ENCODE measurements at regions not wholly inside any gene's neighbourhood (a gene's known extent, or its start where the extent isn't known, plus 50 kb on each side); places are given as distances from the start of the nearest gene placed in this dataset.

DNA sequence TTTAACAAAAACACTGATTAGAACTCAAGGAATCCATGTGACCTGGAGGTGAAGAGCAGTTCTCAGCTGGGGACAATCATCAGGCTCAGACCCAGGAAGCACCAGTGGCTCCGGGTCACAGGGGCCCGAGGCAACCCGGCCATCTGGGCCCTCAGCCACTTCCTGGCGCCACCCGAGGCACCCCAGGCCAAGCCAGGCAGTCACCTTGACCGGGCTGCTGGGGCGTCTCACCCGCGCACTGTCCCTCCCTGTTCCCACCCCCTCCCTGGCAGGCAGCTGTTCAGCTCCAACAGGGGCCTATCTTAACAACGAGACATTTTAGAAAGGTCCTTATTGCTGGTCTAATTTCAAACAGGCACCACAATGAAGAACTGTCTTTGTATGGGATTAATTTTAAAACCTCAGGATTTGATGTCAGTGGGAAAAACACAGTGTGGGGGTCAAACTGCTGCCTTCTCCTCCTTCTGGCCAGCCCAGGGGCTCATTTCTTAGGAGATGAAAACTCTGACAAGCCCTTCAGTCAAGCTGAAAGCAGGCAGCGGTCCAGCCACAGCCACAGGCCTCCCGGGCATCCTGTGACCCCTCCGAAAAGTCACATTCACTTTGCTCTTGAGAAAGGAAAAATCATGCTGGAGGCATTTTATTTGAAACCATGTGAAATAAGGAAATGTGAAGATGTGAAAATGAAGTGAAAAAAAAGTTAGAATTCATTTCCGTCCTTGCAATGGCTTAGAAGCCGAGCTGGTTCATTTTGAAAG is 83.3 kb downstream of the KCTD15 start:
- Histone ChIP-seq H3K9me3 (ENCODE audit: control insufficient read depth, low read length) (no peaks in the 10 kb centered on the region), H3K9ac (ENCODE audit: low read length) (no peak overlapping the region), H3K36me3 (ENCODE audit: control insufficient read depth, insufficient read depth, low read length, severe bottlenecking) (no peaks in the 10 kb centered on the region), H3K4me1 (ENCODE audit: control insufficient read depth, insufficient read depth, low read length) (no peaks in the 10 kb centered on the region), H3K4me3 (ENCODE audit: low read length) (no peak overlapping the region), H3K27me3 (replicated peaks; ENCODE audit: control insufficient read depth, insufficient read depth, low read length) (peaks cover 22% of the 10 kb centered on the region)
- no peak for DNase-seq (ENCODE audit: low read depth)

DNA sequence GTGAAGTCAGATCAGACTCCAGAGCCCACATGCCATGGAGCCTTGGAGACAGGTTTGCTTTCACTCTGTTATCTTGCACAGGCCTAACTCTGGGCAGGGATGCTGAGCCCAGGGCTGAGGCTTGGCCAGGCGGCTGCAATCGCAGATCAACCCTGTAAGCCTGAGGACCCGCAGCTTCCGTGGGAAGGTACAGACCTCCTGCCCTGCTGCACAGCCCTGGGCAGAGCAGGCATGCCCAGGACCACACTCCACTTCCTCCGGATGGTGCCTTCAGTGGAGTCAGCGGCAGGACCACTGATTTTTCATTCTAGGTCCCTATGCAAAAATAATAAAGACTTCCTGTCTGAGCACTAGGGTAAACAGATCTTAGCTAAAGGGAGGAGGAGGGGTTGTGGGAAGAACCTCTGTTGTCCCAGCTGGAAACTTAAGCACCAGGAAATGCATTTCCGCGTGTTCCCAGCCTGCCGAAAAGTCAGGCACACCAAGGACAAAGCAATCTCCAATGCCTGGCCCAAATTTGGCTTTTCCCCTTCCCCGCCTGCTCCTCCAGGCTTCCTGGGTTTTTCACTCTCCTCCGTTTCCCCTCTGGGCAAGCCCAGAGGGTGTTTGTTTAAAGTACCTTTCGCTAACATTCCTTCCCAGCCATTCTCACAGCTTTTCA is 87.3 kb downstream of the KCTD15 start:
- no peak for DNase-seq (ENCODE audit: low read depth)
- no peak overlapping the region for H3K9ac ChIP-seq (ENCODE audit: low read length)
- H3K27me3 ChIP-seq (replicated peaks; ENCODE audit: control insufficient read depth, insufficient read depth, low read length): peaks cover 4% of the 10 kb centered on the region
- H3K4me3 ChIP-seq (ENCODE audit: low read length): no peak overlapping the region
- no peaks in the 10 kb centered on the region for H3K36me3 ChIP-seq (ENCODE audit: control insufficient read depth, insufficient read depth, low read length, severe bottlenecking)
- no peaks in the 10 kb centered on the region for H3K4me1 ChIP-seq (ENCODE audit: control insufficient read depth, insufficient read depth, low read length)
- no peaks in the 10 kb centered on the region for H3K9me3 ChIP-seq (ENCODE audit: control insufficient read depth, low read length)

GRCh38 chr19:33885236-33885635 is 88.6 kb downstream of the KCTD15 start:
- Histone ChIP-seq H3K36me3 (ENCODE audit: control insufficient read depth, insufficient read depth, low read length, severe bottlenecking) (no peaks in the 10 kb centered on the region), H3K9me3 (ENCODE audit: control insufficient read depth, low read length) (no peaks in the 10 kb centered on the region), H3K4me3 (ENCODE audit: low read length) (no peak overlapping the region), H3K4me1 (ENCODE audit: control insufficient read depth, insufficient read depth, low read length) (no peaks in the 10 kb centered on the region), H3K27me3 (replicated peaks; ENCODE audit: control insufficient read depth, insufficient read depth, low read length) (peaks cover 4% of the 10 kb centered on the region), H3K9ac (ENCODE audit: low read length) (no peak overlapping the region)
- no peak for DNase-seq (ENCODE audit: low read depth)

DNA sequence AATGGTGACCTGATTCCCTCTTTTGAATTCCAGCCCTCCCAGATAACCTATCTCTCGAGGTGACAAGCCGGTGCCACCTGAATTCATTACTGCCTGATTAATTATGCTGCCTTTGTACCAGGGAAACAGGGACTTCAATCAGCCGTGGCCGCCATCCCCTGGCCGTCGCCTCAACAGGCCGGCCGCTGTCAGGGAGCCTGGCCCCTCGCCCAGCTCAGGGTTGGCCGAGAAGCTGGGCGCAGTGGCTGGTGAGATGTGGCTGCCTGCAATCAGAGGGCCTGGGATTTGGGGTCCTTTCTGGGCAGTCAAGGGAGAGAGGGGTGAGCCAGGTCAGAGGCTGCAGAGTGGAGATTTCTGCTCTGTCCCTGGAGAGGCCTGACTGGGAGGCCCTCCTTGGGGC is 91.2 kb downstream of the KCTD15 start:
- no peak overlapping the region for H3K9ac ChIP-seq (ENCODE audit: low read length)
- no peaks in the 10 kb centered on the region for H3K9me3 ChIP-seq (ENCODE audit: control insufficient read depth, low read length)
- no peaks in the 10 kb centered on the region for H3K36me3 ChIP-seq (ENCODE audit: control insufficient read depth, insufficient read depth, low read length, severe bottlenecking)
- peaks cover 4% of the 10 kb centered on the region for H3K27me3 ChIP-seq (replicated peaks; ENCODE audit: control insufficient read depth, insufficient read depth, low read length)
- H3K4me3 ChIP-seq (ENCODE audit: low read length): no peak overlapping the region
- DNase-seq (ENCODE audit: low read depth): no peak
- no peaks in the 10 kb centered on the region for H3K4me1 ChIP-seq (ENCODE audit: control insufficient read depth, insufficient read depth, low read length)

DNA sequence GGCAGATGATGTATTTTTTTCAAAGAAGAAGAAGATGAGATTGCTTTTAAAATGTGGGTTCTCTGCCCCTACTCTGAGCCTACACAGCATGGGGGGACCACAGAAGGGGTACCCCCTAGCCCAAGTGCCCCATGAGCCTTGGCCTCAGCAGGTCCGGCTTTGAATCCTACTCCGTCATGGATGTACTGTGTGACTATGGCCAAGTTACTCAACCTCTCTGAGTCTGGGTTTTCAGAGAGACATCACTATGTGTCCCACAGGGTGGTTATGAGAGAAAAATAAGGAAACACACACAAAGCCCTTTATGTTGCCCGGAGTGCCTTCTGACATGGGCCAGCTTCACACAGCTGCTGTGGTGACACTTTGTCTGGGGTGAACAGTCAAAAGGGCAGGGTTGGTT is 92.0 kb downstream of the KCTD15 start:
- Histone ChIP-seq H3K27me3 (replicated peaks; ENCODE audit: control insufficient read depth, insufficient read depth, low read length) (peaks cover 1% of the 10 kb centered on the region), H3K9me3 (ENCODE audit: control insufficient read depth, low read length) (no peaks in the 10 kb centered on the region), H3K4me3 (ENCODE audit: low read length) (no peak overlapping the region), H3K9ac (ENCODE audit: low read length) (no peak overlapping the region), H3K4me1 (ENCODE audit: control insufficient read depth, insufficient read depth, low read length) (no peaks in the 10 kb centered on the region), H3K36me3 (ENCODE audit: control insufficient read depth, insufficient read depth, low read length, severe bottlenecking) (no peaks in the 10 kb centered on the region)
- DNase-seq (ENCODE audit: low read depth): no peak

DNA sequence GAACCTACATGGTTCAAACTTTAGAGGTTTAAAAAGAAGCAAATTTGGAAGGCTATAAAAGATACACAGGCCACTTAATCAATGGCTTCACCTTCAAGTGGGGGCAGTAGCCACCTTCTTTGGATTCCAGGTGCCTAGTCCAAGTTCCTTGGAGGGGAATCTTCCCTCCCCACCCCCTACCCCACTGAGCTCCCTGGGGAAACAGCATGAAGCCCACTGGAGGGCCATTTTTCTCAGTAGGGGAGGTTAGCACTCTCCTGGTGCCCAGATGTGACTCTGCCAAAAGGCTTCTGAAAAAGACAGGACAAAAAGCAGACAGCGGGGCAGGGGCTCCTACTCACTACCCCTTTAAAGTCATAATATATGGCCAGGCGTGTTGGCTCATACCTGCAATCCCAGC is 93.9 kb downstream of the KCTD15 start:
- H3K27me3 ChIP-seq (replicated peaks; ENCODE audit: control insufficient read depth, insufficient read depth, low read length): no peaks in the 10 kb centered on the region
- H3K4me3 ChIP-seq (ENCODE audit: low read length): no peak overlapping the region
- no peaks in the 10 kb centered on the region for H3K36me3 ChIP-seq (ENCODE audit: control insufficient read depth, insufficient read depth, low read length, severe bottlenecking)
- no peak overlapping the region for H3K9ac ChIP-seq (ENCODE audit: low read length)
- no peak for DNase-seq (ENCODE audit: low read depth)
- no peaks in the 10 kb centered on the region for H3K9me3 ChIP-seq (ENCODE audit: control insufficient read depth, low read length)
- no peaks in the 10 kb centered on the region for H3K4me1 ChIP-seq (ENCODE audit: control insufficient read depth, insufficient read depth, low read length)

- no peaks in the 10 kb centered on the region for H3K4me1 ChIP-seq (ENCODE audit: control insufficient read depth, insufficient read depth, low read length)
- no peaks in the 10 kb centered on the region for H3K36me3 ChIP-seq (ENCODE audit: control insufficient read depth, insufficient read depth, low read length, severe bottlenecking)
- H3K9me3 ChIP-seq (ENCODE audit: control insufficient read depth, low read length): no peaks in the 10 kb centered on the region
- DNase-seq (ENCODE audit: low read depth): no peak
- H3K27me3 ChIP-seq (replicated peaks; ENCODE audit: control insufficient read depth, insufficient read depth, low read length): no peaks in the 10 kb centered on the region
- no peak overlapping the region for H3K4me3 ChIP-seq (ENCODE audit: low read length)
- no peak overlapping the region for H3K9ac ChIP-seq (ENCODE audit: low read length)
Observed at GRCh38 chr19:33891773-33892172, 95.1 kb downstream of the KCTD15 start.

GRCh38 chr19:33894787-33895186 is 98.1 kb downstream of the KCTD15 start:
- no peak overlapping the region for H3K4me3 ChIP-seq (ENCODE audit: low read length)
- no peak for DNase-seq (ENCODE audit: low read depth)

GRCh38 chr19:33895366-33895765 is 98.7 kb downstream of the KCTD15 start:
- Histone ChIP-seq H3K4me3 (ENCODE audit: low read length) (no peak overlapping the region), H3K9me3 (ENCODE audit: control insufficient read depth, low read length) (peaks cover 22% of the 10 kb centered on the region), H3K27me3 (replicated peaks; ENCODE audit: control insufficient read depth, insufficient read depth, low read length) (no peaks in the 10 kb centered on the region), H3K4me1 (ENCODE audit: control insufficient read depth, insufficient read depth, low read length) (no peaks in the 10 kb centered on the region), H3K9ac (ENCODE audit: low read length) (no peak overlapping the region), H3K36me3 (ENCODE audit: control insufficient read depth, insufficient read depth, low read length, severe bottlenecking) (no peaks in the 10 kb centered on the region)
- no peak for DNase-seq (ENCODE audit: low read depth)

More at GRCh38 chr19:33894787-33895186, 98.1 kb downstream of the KCTD15 start:
- no peak overlapping the region for H3K9ac ChIP-seq (ENCODE audit: low read length)
- H3K36me3 ChIP-seq (ENCODE audit: control insufficient read depth, insufficient read depth, low read length, severe bottlenecking): no peaks in the 10 kb centered on the region
- no peaks in the 10 kb centered on the region for H3K27me3 ChIP-seq (replicated peaks; ENCODE audit: control insufficient read depth, insufficient read depth, low read length)
- no peaks in the 10 kb centered on the region for H3K4me1 ChIP-seq (ENCODE audit: control insufficient read depth, insufficient read depth, low read length)
- peaks cover 19% of the 10 kb centered on the region for H3K9me3 ChIP-seq (ENCODE audit: control insufficient read depth, low read length)

- no peak for DNase-seq (ENCODE audit: low read depth)
- H3K4me1 ChIP-seq (ENCODE audit: control insufficient read depth, insufficient read depth, low read length): no peaks in the 10 kb centered on the region
- no peak overlapping the region for H3K4me3 ChIP-seq (ENCODE audit: low read length)
- H3K9me3 ChIP-seq (ENCODE audit: control insufficient read depth, low read length): peaks cover 22% of the 10 kb centered on the region
- no peaks in the 10 kb centered on the region for H3K27me3 ChIP-seq (replicated peaks; ENCODE audit: control insufficient read depth, insufficient read depth, low read length)
- H3K36me3 ChIP-seq (ENCODE audit: control insufficient read depth, insufficient read depth, low read length, severe bottlenecking): no peaks in the 10 kb centered on the region
- H3K9ac ChIP-seq (ENCODE audit: low read length): no peak overlapping the region
Observed at GRCh38 chr19:33898062-33898677, 101.5 kb downstream of the KCTD15 start.

DNA sequence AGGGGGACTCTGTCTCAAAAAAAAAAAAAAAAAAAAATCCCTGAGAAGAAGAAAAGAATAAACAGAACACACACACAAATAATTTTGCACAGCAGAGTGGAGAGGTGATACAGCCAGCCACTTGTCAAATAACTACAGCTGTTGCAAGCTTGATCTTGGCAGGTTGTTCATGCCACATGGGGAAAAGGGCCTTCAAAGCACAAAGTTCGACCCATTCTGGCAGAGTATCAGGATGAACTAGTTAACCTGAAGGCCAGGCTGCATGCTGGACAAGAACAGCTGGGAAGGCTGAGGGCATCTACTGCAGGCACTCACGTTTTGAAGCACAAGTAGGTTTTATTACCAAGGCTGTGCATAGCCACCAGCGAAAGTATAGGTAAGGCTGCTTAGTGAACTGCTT is 104.1 kb downstream of the KCTD15 start:
- DNase-seq (ENCODE audit: low read depth): no peak
- Histone ChIP-seq H3K27me3 (replicated peaks; ENCODE audit: control insufficient read depth, insufficient read depth, low read length) (peaks cover 11% of the 10 kb centered on the region), H3K36me3 (ENCODE audit: control insufficient read depth, insufficient read depth, low read length, severe bottlenecking) (no peaks in the 10 kb centered on the region), H3K9me3 (ENCODE audit: control insufficient read depth, low read length) (peaks cover 22% of the 10 kb centered on the region), H3K4me3 (ENCODE audit: low read length) (no peak overlapping the region), H3K9ac (ENCODE audit: low read length) (no peak overlapping the region), H3K4me1 (ENCODE audit: control insufficient read depth, insufficient read depth, low read length) (no peaks in the 10 kb centered on the region)

Measured in adipocyte (in vitro differentiated cells).